IPS-NIHi7 (cell line): ENCODE measurements at regions not wholly inside any gene's neighbourhood (a gene's known extent, or its start where the extent isn't known, plus 50 kb on each side); places are given as distances from the start of the nearest gene placed in this dataset.

Experiments
- DNase-seq: peaks from one replicate; pipeline ENCODE4 v3.0.0; 2012; ENCODE audit warnings: mixed read lengths; ENCODE audit errors: extremely low spot score

- no peak for DNase-seq
These were observed 324.8 kb upstream of the FAR2 start for GRCh38 chr12:28824193-28824846.

DNA sequence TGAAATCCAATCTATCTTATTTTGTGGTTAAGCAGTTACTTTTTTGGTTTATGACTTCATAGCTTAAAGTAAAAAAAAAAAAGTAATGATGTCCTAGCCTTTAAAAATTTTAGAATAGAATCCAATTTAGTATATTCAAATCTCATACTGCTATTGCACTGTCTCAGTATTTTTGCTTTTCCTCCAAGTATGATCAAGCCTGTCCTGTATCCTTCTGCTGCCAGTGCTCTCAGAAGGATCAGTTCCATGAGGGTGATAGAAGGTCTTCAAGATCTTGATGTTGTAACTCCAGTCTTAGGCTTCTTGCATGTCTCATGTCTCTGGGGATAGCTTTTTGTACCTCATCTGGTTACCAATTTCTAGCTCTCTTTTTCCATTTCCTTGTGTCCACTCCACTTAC is 324.2 kb upstream of the FAR2 start:
- no peak for DNase-seq

- no peak for DNase-seq
These were observed 322.3 kb upstream of the FAR2 start for GRCh38 chr12:28826766-28827165.

DNA sequence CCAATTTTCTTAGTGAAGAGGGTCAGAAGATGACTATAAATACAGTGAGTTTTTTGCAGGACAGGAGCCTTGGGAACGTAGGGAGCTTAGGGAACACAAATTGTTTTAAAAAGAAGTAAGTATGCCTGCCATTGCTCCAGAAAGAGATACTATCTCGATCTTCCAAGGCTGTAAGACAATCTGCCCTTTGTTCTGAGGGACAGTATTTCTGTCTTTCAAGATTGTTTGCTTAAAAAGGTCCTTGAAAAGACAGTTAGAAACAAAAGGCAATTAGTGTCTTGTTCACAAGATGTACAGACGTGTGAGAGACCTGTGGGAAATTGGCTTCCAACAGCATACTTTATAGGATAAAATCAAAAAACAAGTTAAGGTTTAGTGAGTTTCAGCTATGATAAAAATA is 321.2 kb upstream of the FAR2 start:
- DNase-seq: no peak

GRCh38 chr12:28828318-28828717 is 320.8 kb upstream of the FAR2 start:
- no peak for DNase-seq

- no peak for DNase-seq
These were observed 318.6 kb upstream of the FAR2 start for GRCh38 chr12:28830491-28830890.

- DNase-seq: no peak
These were observed 304.4 kb upstream of the FAR2 start for GRCh38 chr12:28844718-28845117.

DNA sequence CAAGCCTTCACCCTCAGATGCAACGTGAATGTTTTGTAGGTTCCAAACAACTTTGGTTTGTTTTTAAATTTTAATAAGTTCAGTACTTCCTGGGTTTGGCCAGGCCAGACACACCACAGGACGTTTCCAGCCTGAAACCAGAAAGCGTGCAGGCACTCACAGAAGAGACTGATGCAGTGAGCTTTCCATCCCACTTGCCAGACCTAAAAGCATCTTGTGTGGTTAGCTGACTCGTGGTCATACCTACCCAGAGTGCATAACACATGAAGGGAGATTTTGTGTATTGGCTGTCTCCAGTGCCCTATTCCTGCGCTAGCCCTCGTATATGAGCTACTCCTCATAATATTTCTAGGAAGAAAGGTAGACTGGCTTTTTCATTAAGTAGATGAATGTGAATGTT is 297.3 kb upstream of the FAR2 start:
- DNase-seq: no peak

GRCh38 chr12:28855761-28856310 is 293.2 kb upstream of the FAR2 start:
- no peak for DNase-seq

- no peak for DNase-seq
These were observed 291.7 kb upstream of the FAR2 start for GRCh38 chr12:28857369-28857768.

DNA sequence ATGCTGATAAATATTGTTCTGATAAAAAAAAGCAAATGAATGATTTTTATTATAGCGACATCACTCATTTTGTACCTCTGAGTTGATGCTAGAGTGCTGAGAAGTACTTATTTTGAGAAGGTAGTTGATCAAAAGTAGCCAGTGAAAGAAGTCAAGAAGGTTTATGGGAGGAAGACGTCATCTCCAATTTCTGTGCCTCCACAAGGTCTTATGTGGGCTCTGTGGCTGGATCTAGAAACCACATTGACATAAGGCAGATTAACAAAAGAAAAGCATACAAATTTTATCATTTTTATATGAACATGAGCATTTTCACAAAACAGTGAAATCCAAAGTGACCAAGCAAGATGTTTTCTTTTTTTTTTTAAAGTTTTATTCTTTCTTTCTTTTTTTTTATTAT is 289.5 kb upstream of the FAR2 start:
- no peak for DNase-seq

DNA sequence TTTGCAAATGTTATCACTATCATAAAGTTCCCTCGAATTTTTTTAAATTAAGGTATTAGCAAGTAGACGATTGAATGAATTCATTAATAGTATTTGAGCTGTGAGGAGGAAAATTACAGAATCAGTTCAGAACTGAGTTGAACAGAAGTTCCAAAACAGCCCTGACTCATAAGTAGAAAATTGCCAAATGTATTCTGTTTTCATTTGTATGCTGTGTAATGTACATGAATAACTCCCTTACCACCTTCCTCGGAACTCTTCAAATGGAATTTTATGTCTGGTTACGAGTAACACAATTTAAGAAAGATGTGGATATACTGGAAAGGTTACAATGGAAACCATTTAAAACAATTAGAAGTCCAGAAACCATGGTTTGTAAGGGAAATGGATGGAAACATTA is 283.3 kb upstream of the FAR2 start:
- DNase-seq: no peak

- no peak for DNase-seq
These were observed 282.8 kb upstream of the FAR2 start for GRCh38 chr12:28866296-28866695.

DNA sequence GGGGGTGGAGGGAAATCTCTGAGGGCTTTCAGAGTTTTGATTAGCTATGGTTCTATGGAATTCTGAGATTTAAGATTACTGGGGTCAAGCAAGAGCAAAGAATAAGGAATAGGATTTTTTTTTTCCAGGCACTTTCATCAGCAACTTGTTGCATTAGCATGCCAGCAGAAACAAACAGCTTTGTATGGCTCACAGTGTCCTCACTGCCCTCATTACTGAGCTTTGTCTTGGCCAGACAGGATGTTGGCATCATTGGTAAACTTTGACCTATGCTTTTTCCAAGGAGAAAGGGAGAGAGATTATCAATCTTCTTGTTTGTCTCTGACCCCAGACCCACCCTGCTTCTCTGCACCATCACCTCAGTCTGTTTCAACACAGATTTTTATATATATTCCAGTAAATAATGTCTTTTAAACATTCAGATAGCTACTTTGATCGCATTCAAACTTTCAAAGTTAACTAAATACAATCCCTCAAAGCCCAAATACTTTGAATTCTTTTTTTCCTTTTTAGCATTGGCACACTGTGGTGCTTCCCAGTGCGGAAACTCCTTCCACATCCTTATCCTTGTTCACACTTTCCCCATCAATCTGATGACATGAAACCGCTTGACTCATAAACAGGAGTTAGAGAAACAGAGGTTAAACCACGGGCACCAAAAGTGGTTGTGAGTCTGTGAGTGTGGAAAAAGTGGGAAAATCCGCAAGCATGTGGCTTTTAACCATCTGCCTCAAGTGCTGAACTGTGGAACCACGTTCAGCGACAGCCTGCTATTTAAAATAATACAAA is 282.2 kb upstream of the FAR2 start:
- no peak for DNase-seq

DNA sequence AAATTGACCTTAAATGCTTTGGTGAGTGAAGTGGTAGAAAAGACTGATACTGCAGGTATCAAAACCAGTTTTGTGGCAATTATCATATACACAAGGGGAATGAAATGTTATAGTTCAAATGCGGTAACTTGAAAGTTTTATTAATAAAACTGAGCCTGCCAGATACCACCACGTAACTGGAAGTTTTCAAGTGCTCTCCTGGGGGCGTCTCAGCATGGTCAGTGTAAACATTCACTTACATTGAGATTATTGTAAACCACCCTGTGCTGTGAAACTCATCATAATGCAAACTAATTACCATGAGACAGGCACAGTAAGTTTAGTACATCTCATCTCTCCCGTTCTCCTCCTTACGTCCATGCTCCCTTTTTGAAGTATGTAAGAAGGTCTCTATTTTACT is 280.7 kb upstream of the FAR2 start:
- no peak for DNase-seq

DNA sequence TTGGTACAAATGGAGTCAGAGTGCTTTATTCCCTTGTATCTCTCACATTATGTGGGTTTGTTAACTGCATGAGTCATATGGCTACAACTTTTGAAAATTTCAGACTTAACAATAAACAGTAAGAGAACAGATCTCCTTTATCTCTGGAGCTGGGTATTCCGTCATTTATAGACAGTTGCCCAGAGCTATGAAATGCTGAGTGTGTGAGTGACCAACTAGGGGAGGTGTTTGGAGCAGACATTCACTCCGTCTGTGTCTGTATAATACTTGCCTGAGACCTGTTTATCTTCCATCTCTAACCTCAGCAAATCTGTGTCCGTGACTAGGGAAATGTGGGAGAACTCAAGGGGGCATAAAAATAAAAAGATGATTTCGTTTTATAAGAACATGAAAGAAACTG is 279.9 kb upstream of the FAR2 start:
- DNase-seq: no peak

DNA sequence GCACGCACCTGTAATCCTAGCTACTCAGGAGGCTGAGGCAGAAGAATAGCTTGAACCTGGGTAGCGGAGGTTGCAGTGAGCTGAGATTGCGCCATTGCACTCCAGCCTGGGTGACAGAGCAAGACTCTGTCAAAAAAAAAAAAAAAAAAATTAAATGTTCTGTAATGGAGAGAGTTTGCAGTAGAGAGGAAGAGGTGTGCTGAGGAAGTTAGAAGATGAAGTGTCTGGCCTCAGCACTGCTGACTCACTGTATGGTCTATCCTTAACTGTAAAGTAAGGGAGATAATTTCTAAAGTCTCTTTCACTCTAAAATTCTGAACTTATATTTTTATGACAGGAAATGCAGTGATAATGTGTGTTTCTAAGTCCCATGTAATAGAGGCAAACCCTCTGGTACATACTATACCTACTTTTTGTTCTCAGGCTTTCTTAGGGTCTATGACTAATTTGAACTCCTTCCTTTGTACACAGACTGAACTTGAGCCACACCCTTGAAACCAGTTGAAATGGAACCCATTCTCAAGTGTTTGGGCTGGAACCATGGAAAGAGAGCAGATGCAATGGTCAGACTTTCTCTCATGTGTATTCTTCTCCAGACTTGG is 278.1 kb upstream of the FAR2 start:
- DNase-seq: no peak

DNA sequence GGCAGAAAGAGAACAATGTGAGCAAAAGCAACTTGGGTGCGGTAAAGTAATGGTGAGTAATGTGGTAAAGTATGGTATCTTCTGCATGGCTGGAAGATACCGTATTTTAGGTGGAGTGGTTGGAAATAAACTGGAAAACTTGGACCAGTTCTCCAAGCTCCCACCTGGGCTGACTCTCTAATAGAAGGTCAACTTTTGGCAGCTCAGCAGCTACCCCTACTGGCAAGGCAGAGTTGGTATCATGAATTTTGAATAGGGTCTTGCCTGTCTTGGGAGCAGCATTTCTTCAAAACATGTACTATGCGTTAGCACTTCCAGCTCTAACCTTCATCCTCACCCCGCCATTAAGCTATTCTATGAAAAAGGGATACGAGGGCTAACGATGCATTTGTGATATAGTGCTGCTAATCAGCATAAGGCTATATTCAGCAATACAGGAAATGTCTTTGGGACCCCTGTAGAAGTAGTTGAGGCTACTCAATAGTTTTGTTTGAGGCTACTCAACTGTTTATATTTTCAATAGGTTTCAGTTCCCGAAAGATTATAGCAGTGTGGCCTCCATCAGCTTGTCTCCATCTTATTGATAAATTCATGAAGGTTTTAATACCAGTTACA is 276.3 kb upstream of the FAR2 start:
- DNase-seq: peak; percentile 82

- no peak for DNase-seq
These were observed 274.3 kb upstream of the FAR2 start for GRCh38 chr12:28874758-28875157.

- no peak for DNase-seq
These were observed 272.8 kb upstream of the FAR2 start for GRCh38 chr12:28876196-28876798.

GRCh38 chr12:28877854-28878253 is 271.2 kb upstream of the FAR2 start:
- DNase-seq: no peak

DNA sequence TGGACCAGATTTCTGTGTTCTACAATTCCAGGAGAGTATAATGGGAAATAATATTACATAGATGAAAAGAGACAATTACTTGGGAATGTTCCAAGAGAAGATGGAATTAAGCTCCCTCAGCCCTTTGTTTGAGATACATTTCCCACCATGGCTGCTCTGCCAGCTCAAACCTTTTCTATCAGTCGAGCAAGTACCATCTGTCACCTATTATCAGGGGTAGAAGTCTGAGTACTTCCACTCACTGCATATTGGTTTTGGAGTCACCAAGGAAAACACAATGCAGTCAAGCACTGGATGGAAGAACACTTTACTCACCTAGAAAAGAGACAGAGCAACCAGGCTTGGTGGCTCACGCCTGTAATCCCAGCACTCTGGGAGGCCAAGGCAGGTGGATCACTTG is 270.4 kb upstream of the FAR2 start:
- no peak for DNase-seq
